Left colon (tissue), 2 donors: ENCODE measurements at regions not wholly inside any gene's neighbourhood (a gene's known extent, or its start where the extent isn't known, plus 50 kb on each side); places are given as distances from the start of the nearest gene placed in this dataset.
A peak's percentile ranks its signal among the peaks of the same experiment; 100 is the strongest.

Experiments
- ATAC-seq: fragments of 200-7000 bp; cut with Tn5 transposase; one replicate; pipeline ENCODE4 v1.9.1; 2020; ENCODE audit warnings: mild to moderate bottlenecking, moderate library complexity
- DNase-seq, 2 donors: peaks; one replicate each; pipeline ENCODE4 v3.0.0-alpha.2; 2020
- intact Hi-C, 2 donors: fragments of 100-400 bp; cut with DNase I in 1 of 2; cut with micrococcal nuclease in 1 of 2; formaldehyde crosslinking; loops; one replicate each; pipeline versions ENCODE4 v1.11.2 to v1.14.0; 2022; cut with DNase I, micrococcal nuclease
- donor health status: DM: no; HTN: no; CAD: no.
- donor health status: DM: yes; HTN: yes; CAD: no.

GRCh38 chrX:10859353-10859752 is 239.0 kb upstream of the MID1 start:
- no peak for DNase-seq
- ATAC-seq = no peak
- intact Hi-C loops = no loop called here

GRCh38 chrX:10875995-10876394 is 235.1 kb upstream of the HCCS start:
- no peak for DNase-seq
- intact Hi-C loops = no loop called here
- peak; percentile 65 for ATAC-seq

- ATAC-seq = no peak
- intact Hi-C loops = no loop called here
- DNase-seq = no peak
Measured at GRCh38 chrX:10882484-10882883, 228.6 kb upstream of the HCCS start.

- ATAC-seq = no peak
Measured at GRCh38 chrX:10884246-10884645, 226.9 kb upstream of the HCCS start.

GRCh38 chrX:10892621-10893225 is 218.4 kb upstream of the HCCS start:
- no peak for ATAC-seq
- intact Hi-C loops = no loop called here

More at GRCh38 chrX:10884246-10884645, 226.9 kb upstream of the HCCS start:
- intact Hi-C loops = no loop called here
- DNase-seq = no peak

GRCh38 chrX:10893366-10893765 is 217.8 kb upstream of the HCCS start:
- intact Hi-C loops = no loop called here
- no peak for DNase-seq
- no peak for ATAC-seq

More at GRCh38 chrX:10892621-10893225, 218.4 kb upstream of the HCCS start:
- DNase-seq = no peak

GRCh38 chrX:10893976-10894375 is 217.2 kb upstream of the HCCS start:
- DNase-seq (no peak), ATAC-seq (no peak)
- intact Hi-C loops = no loop called here

GRCh38 chrX:10897768-10898167 is 213.4 kb upstream of the HCCS start:
- ATAC-seq (no peak), DNase-seq (no peak)
- intact Hi-C loops = no loop called here

- peak; percentile 96 for ATAC-seq
- intact Hi-C loops = no loop called here
- no peak for DNase-seq
Measured at GRCh38 chrX:10900585-10901289, 210.4 kb upstream of the HCCS start.

GRCh38 chrX:10901290-10901633 is 209.9 kb upstream of the HCCS start:
- intact Hi-C loops = no loop called here
- ATAC-seq (no peak), DNase-seq (no peak)

GRCh38 chrX:10902001-10902400 is 209.1 kb upstream of the HCCS start:
- ATAC-seq (no peak), DNase-seq (no peak)
- intact Hi-C loops = no loop called here

- ATAC-seq (no peak), DNase-seq (no peak)
- intact Hi-C loops = no loop called here
Measured at GRCh38 chrX:10903523-10903922, 207.6 kb upstream of the HCCS start.

- DNase-seq = no peak
- intact Hi-C loops = no loop called here
- ATAC-seq = no peak
Measured at GRCh38 chrX:10904220-10904619, 206.9 kb upstream of the HCCS start.

- DNase-seq = no peak
- intact Hi-C loops = no loop called here
- no peak for ATAC-seq
Measured at GRCh38 chrX:10906866-10907265, 204.3 kb upstream of the HCCS start.

- no peak for DNase-seq
- intact Hi-C loops = no loop called here
- ATAC-seq = peak; percentile 71
Measured at GRCh38 chrX:10922159-10922558, 189.0 kb upstream of the HCCS start.

GRCh38 chrX:10922835-10923234 is 188.3 kb upstream of the HCCS start:
- intact Hi-C loops = no loop called here
- DNase-seq (no peak), ATAC-seq (no peak)

- intact Hi-C loops = no loop called here
- no peak for ATAC-seq
- no peak for DNase-seq
Measured at GRCh38 chrX:10923466-10923865, 187.7 kb upstream of the HCCS start.

GRCh38 chrX:10926404-10926803 is 184.7 kb upstream of the HCCS start:
- intact Hi-C loops = no loop called here
- DNase-seq (no peak), ATAC-seq (no peak)

GRCh38 chrX:10926891-10927290 is 184.2 kb upstream of the HCCS start:
- ATAC-seq (no peak), DNase-seq (no peak)
- intact Hi-C loops = no loop called here

- intact Hi-C loops = no loop called here
- no peak for ATAC-seq
- DNase-seq = no peak
Measured at GRCh38 chrX:10929747-10930146, 181.4 kb upstream of the HCCS start.

- intact Hi-C loops = no loop called here
- no peak for DNase-seq
- no peak for ATAC-seq
Measured at GRCh38 chrX:10930151-10930550, 181.0 kb upstream of the HCCS start.
